Bronchial epithelial cell (primary cell): ENCODE measurements at regions not wholly inside any gene's neighbourhood (a gene's known extent, or its start where the extent isn't known, plus 50 kb on each side); places are given as distances from the start of the nearest gene placed in this dataset.
A peak's percentile ranks its signal among the peaks of the same experiment; 100 is the strongest.

ENCODE experiments used
- DNase-seq: peaks from one replicate; pipeline ENCODE4 v3.0.0-alpha.2; 2010; ENCODE audit warnings: low read depth
- FAIRE-seq: peaks from 2 replicates; lab custom pipeline; 2011; peaks lifted over from hg19 to GRCh38; lab: Jason Lieb, UNC
- H3K27me3 ChIP-seq: 2 replicates; pipeline ENCODE4 v1.5.1; 2011; ENCODE audit warnings: low read length; ENCODE audit not compliant: control insufficient read depth, insufficient read depth
- H3K36me3 ChIP-seq: 2 replicates; pipeline ENCODE4 v1.5.1; 2011; ENCODE audit warnings: low read length; ENCODE audit not compliant: control insufficient read depth, insufficient read depth
- H3K4me3 ChIP-seq: 2 replicates; pipeline ENCODE4 v1.5.1; 2011; ENCODE audit warnings: mild to moderate bottlenecking, low read depth, low read length, control low read depth
- CTCF ChIP-seq: IDR thresholded peaks from 2 replicates; pipeline ENCODE4 v1.5.1; 2011; ENCODE audit warnings: mild to moderate bottlenecking, moderate library complexity, low read length, control low read depth, inconsistent platforms; ENCODE audit not compliant: insufficient read depth, severe bottlenecking

GRCh38 chr3:17936736-17937480 is 194.5 kb upstream of the TBC1D5 start:
- no peak overlapping the region for H3K4me3 ChIP-seq
- DNase-seq = no peak
- H3K27me3 ChIP-seq = no peaks in the 10 kb centered on the region
- TF ChIP-seq CTCF = no peak
- FAIRE-seq = no peak
- no peaks in the 10 kb centered on the region for H3K36me3 ChIP-seq

GRCh38 chr3:17935222-17935621 is 192.8 kb upstream of the TBC1D5 start:
- no peak for FAIRE-seq
- DNase-seq = peak; percentile 28
- no peak for TF ChIP-seq CTCF
- H3K36me3 ChIP-seq = no peaks in the 10 kb centered on the region
- no peaks in the 10 kb centered on the region for H3K27me3 ChIP-seq
- H3K4me3 ChIP-seq = no peak overlapping the region

- no peak overlapping the region for H3K4me3 ChIP-seq
- FAIRE-seq (no peak), DNase-seq (no peak)
- no peak for TF ChIP-seq CTCF
- H3K36me3 ChIP-seq = no peaks in the 10 kb centered on the region
- H3K27me3 ChIP-seq = no peaks in the 10 kb centered on the region
These were observed 189.8 kb upstream of the TBC1D5 start for GRCh38 chr3:17932136-17932771.

GRCh38 chr3:17931131-17931530 is 188.7 kb upstream of the TBC1D5 start:
- FAIRE-seq (no peak), DNase-seq (no peak)
- no peaks in the 10 kb centered on the region for H3K27me3 ChIP-seq
- no peak overlapping the region for H3K4me3 ChIP-seq
- no peaks in the 10 kb centered on the region for H3K36me3 ChIP-seq
- TF ChIP-seq CTCF = no peak

- no peak for TF ChIP-seq CTCF
- FAIRE-seq (no peak), DNase-seq (no peak)
- Histone ChIP-seq H3K4me3 (no peak overlapping the region), H3K27me3 (no peaks in the 10 kb centered on the region), H3K36me3 (no peaks in the 10 kb centered on the region)
These were observed 186.2 kb upstream of the TBC1D5 start for GRCh38 chr3:17928502-17929145.
